Endothelial cell of umbilical vein (primary cell): ENCODE measurements at regions not wholly inside any gene's neighbourhood (a gene's known extent, or its start where the extent isn't known, plus 50 kb on each side); places are given as distances from the start of the nearest gene placed in this dataset.

Experiments used
- BruUV-seq: library from RNA; stranded (reverse); fragments of 400-500 nt; replicated peaks from 2 replicates; lab custom pipeline; 2021; lab: Mats Ljungman, UMichigan
- CTCF ChIA-PET: fragments of 300-600, 350-600 bp; sonication (Branson Sonifier 250); formaldehyde crosslinking; loops from one replicate; lab custom pipeline; 2021; ENCODE audit warnings: antibody characterized with exemption, inconsistent platforms; lab: Charles Lee
- POLR2A ChIA-PET: fragments of 300-600, 350-600 bp; sonication (Branson Sonifier 250); formaldehyde crosslinking; loops from one replicate; lab custom pipeline; 2021; ENCODE audit warnings: antibody characterized with exemption, inconsistent platforms; lab: Charles Lee
- DNase-seq: peaks from one replicate; pipeline ENCODE4 v3.0.0-alpha.2; 2011; ENCODE audit warnings: low read depth, low spot score
- FAIRE-seq: peaks from 2 replicates; lab custom pipeline; 2011; peaks lifted over from hg19 to GRCh38; lab: Jason Lieb, UNC
- H2AFZ ChIP-seq: 2 replicates; pipeline ENCODE4 v1.6.0; 2012; ENCODE audit warnings: low read depth, low read length, control low read depth, inconsistent platforms
- H3K27ac ChIP-seq: 2 replicates; pipeline ENCODE4 v1.5.1; 2011; ENCODE audit warnings: low read depth, mild to moderate bottlenecking, control low read depth, low read length, moderate library complexity; ENCODE audit not compliant: insufficient read depth
- H3K27me3 ChIP-seq, 2 experiments: 2 replicates each; pipeline versions ENCODE4 v1.6.0 to v1.6.1; 2011; ENCODE audit warnings: low read length in 2 of 2, mixed read lengths in 1 of 2; ENCODE audit not compliant: control insufficient read depth in 2 of 2, insufficient read depth in 2 of 2
- H3K36me3 ChIP-seq, 2 experiments: 2 replicates in 1 of 2; 3 replicates in 1 of 2; pipeline ENCODE4 v1.5.1; 2011; ENCODE audit warnings: low read length in 2 of 2, mild to moderate bottlenecking in 1 of 2, moderate library complexity in 1 of 2; ENCODE audit not compliant: control insufficient read depth in 2 of 2, insufficient read depth in 2 of 2; ENCODE audit errors: extremely low read depth in 1 of 2
- H3K4me1 ChIP-seq: 3 replicates; pipeline ENCODE4 v1.5.1; 2011; ENCODE audit warnings: mild to moderate bottlenecking, low read length; ENCODE audit not compliant: control insufficient read depth, insufficient read depth; ENCODE audit errors: extremely low read depth
- H3K4me2 ChIP-seq: 2 replicates; pipeline ENCODE4 v1.6.1; 2011; ENCODE audit warnings: low read length, control low read depth, mixed read lengths; ENCODE audit not compliant: insufficient read depth
- H3K4me3 ChIP-seq, 3 experiments: fragments of 200-600 bp in 1 of 3; sonication (generic), shearing (Covaris generic) in 1 of 3; replicated peaks in 1 of 3; 2 replicates each; pipeline ENCODE4 v1.5.1; 2011 to 2016; ENCODE audit warnings: control low read depth in 3 of 3, low read length in 3 of 3, mild to moderate bottlenecking in 2 of 3, inconsistent platforms in 1 of 3, low read depth in 1 of 3, moderate library complexity in 1 of 3; ENCODE audit not compliant: insufficient read depth in 1 of 3
- H3K79me2 ChIP-seq: 2 replicates; pipeline ENCODE4 v1.6.0; 2012; ENCODE audit warnings: low read length, inconsistent platforms; ENCODE audit not compliant: control insufficient read depth, insufficient read depth
- H3K9ac ChIP-seq: replicated peaks from 2 replicates; pipeline ENCODE3; 2011; ENCODE audit warnings: low read length, control low read depth; ENCODE audit not compliant: insufficient read depth; ENCODE audit errors: extremely low read depth
- H3K9me1 ChIP-seq: replicated peaks from 3 replicates; pipeline ENCODE4 v1.6.0; 2011; ENCODE audit warnings: mild to moderate bottlenecking, low read length; ENCODE audit not compliant: control insufficient read depth, insufficient read depth; ENCODE audit errors: extremely low read depth
- H3K9me3 ChIP-seq: replicated peaks from 2 replicates; pipeline ENCODE4 v1.5.1; 2012; ENCODE audit warnings: low read length, inconsistent platforms; ENCODE audit not compliant: control insufficient read depth, insufficient read depth
- H4K20me1 ChIP-seq: replicated peaks from 2 replicates; pipeline ENCODE3; 2011; ENCODE audit warnings: mild to moderate bottlenecking, low read length; ENCODE audit not compliant: control insufficient read depth, insufficient read depth; ENCODE audit errors: extremely low read depth
- FOS ChIP-seq: IDR thresholded peaks from 2 replicates; pipeline ENCODE4 v1.6.1; 2011; ENCODE audit warnings: mild to moderate bottlenecking, low read length, moderate library complexity, borderline replicate concordance; ENCODE audit not compliant: insufficient read depth
- MYC ChIP-seq: IDR thresholded peaks from one replicate; pipeline ENCODE4 v1.6.1; 2011; ENCODE audit warnings: mild to moderate bottlenecking, low read depth, low read length
- POLR2A ChIP-seq: IDR thresholded peaks from 2 replicates; pipeline ENCODE4 v1.6.1; 2012; ENCODE audit warnings: low read depth, mild to moderate bottlenecking, control low read depth, low read length
- POLR2AphosphoS5 ChIP-seq: IDR thresholded peaks from 2 replicates; pipeline ENCODE4 v1.6.1; 2012; ENCODE audit warnings: low read depth, mild to moderate bottlenecking, control low read depth, low read length, moderate library complexity; ENCODE audit not compliant: insufficient read depth
- dilution Hi-C: fragments of 300-500 bp; cut with MboI; formaldehyde crosslinking; loops from one replicate; pipeline ENCODE4 v1.15.0; 2019; ENCODE audit warnings: low sequenced_read_pairs; ENCODE audit not compliant: extremely low pct_ligation_motif_present
- intact Hi-C: fragments of 100-400 bp; cut with micrococcal nuclease; formaldehyde crosslinking; loops from one replicate; pipeline ENCODE4 v1.10.0; 2022
- TF ChIP-seq, protein P1 (sequence below), 2 donors: IDR thresholded peaks; 1 replicate in 1 of 2; 2 replicates in 1 of 2; pipeline ENCODE4 v1.5.1; 2011; ENCODE audit warnings: low read length in 2 of 2, mild to moderate bottlenecking in 2 of 2, moderate library complexity in 2 of 2, control low read depth in 1 of 2, inconsistent platforms in 1 of 2, low read depth in 1 of 2; ENCODE audit not compliant: insufficient read depth in 1 of 2; ENCODE audit errors: extremely low read depth in 1 of 2
- TF ChIP-seq, protein P2 (sequence below): IDR thresholded peaks from 2 replicates; pipeline ENCODE4 v1.6.1; 2011; ENCODE audit not compliant: insufficient read depth, insufficient read length

DNA sequence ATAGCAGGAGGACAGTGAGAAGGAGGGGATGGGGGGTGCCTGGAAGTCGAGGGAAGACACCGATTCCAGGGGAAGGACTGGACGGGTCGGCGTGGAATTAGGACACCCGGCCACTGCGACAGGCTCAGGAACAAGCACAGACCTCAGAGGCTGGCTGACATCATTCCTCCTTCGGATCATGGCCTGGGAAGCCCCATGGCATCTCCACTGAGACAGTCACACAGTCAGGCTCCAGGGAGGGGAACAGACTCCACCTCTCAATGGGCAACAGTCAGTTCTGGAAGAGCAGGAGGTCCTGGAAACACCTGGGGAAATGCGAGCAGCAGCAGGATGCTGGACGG, 67.9 kb upstream of the FBRSL1 start:
- Histone ChIP-seq H3K27me3 (peaks cover 0 to 2% of the 10 kb centered on the region in 2 experiments), H3K9ac (no peak overlapping the region), H3K79me2 (no peaks in the 10 kb centered on the region), H3K9me1 (no peaks in the 10 kb centered on the region), H4K20me1 (no peaks in the 10 kb centered on the region), H3K36me3 (no peaks in the 10 kb centered on the region), H3K27ac (no peak overlapping the region), H2AFZ (no peak overlapping the region), H3K9me3 (no peaks in the 10 kb centered on the region), H3K4me1 (no peaks in the 10 kb centered on the region), H3K4me3 (no peak overlapping the region), H3K4me2 (no peak overlapping the region)
- DNase-seq (no peak), FAIRE-seq (no peak)
- ChIA-PET POLR2A (no interaction called here), CTCF (no interaction called here)
- BruUV-seq: no TSS peak
- TF ChIP-seq, protein P1, sequence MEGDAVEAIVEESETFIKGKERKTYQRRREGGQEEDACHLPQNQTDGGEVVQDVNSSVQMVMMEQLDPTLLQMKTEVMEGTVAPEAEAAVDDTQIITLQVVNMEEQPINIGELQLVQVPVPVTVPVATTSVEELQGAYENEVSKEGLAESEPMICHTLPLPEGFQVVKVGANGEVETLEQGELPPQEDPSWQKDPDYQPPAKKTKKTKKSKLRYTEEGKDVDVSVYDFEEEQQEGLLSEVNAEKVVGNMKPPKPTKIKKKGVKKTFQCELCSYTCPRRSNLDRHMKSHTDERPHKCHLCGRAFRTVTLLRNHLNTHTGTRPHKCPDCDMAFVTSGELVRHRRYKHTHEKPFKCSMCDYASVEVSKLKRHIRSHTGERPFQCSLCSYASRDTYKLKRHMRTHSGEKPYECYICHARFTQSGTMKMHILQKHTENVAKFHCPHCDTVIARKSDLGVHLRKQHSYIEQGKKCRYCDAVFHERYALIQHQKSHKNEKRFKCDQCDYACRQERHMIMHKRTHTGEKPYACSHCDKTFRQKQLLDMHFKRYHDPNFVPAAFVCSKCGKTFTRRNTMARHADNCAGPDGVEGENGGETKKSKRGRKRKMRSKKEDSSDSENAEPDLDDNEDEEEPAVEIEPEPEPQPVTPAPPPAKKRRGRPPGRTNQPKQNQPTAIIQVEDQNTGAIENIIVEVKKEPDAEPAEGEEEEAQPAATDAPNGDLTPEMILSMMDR (IDR thresholded peaks at IDR 0.05; ENCODE audit: extremely low read depth in 1 of 2, insufficient read depth in 1 of 2, low read depth in 1 of 2, low read length in 2 of 2): no peak
- TF ChIP-seq MYC: no peak
- TF ChIP-seq, protein P2, sequence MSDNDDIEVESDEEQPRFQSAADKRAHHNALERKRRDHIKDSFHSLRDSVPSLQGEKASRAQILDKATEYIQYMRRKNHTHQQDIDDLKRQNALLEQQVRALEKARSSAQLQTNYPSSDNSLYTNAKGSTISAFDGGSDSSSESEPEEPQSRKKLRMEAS: no peak
- TF ChIP-seq FOS: no peak
- no peak for TF ChIP-seq POLR2AphosphoS5
- no peak for TF ChIP-seq POLR2A
- intact Hi-C loops: no loop called here
- dilution Hi-C loops: no loop called here
